GM19328 (cell line): ENCODE measurements at regions not wholly inside any gene's neighbourhood (a gene's known extent, or its start where the extent isn't known, plus 50 kb on each side); places are given as distances from the start of the nearest gene placed in this dataset.
"Not testable (repeated sequence)": the region's sequence is repeated elsewhere in the genome, so short reads cannot be mapped to it uniquely, and the experiment has no call there.

Source experiments
- ATAC-seq: cut with Tn5 transposase; IDR thresholded peaks from one replicate; pipeline ENCODE4 v1.9.1; 2021; ENCODE audit warnings: mild to moderate bottlenecking, moderate library complexity; ENCODE audit not compliant: unreplicated experiment

GRCh38 chr2:6103372-6103771 lies 411.2 kb downstream of the SOX11 start:
- no peak for ATAC-seq

GRCh38 chr2:6103949-6104348 lies 411.8 kb downstream of the SOX11 start:
- no peak for ATAC-seq

DNA sequence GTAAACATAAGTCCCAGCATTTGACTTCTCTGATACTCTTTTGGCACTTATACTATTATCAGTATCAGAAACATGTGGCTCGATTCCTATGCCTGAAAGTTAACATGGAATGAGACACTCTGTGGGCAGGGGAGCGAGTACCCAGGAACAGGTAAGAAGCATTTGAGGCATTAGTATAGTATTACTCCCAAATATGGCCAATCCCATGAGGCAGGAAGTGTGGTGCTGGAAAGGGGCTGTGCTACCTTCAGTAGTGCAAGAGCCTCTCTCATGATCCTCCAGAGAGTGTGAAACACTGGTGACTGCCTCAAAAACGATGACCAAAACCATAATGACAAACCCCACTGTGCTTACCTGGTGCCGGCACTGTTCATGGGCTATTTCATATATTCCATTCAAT lies 415.1 kb downstream of the SOX11 start:
- ATAC-seq: no peak

DNA sequence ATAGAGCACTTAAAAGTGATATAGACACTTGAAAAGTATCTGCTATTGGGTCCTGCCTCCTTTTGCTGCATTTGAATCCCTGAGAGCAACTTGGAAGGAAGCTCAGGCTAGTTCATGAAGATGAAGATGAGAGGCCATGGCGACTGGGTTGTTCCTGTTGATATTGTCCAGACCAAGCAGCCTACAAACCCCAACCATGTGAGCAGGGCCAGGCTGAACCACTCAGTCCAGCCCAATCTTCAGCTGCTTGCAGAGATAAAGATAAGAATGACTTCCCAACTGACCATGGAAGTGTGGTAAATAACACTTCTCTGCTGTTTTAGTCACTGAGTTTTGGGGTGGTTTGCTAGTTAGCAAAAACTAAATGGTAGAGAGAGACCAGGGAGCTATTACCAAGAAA lies 417.6 kb downstream of the SOX11 start:
- ATAC-seq: no peak

DNA sequence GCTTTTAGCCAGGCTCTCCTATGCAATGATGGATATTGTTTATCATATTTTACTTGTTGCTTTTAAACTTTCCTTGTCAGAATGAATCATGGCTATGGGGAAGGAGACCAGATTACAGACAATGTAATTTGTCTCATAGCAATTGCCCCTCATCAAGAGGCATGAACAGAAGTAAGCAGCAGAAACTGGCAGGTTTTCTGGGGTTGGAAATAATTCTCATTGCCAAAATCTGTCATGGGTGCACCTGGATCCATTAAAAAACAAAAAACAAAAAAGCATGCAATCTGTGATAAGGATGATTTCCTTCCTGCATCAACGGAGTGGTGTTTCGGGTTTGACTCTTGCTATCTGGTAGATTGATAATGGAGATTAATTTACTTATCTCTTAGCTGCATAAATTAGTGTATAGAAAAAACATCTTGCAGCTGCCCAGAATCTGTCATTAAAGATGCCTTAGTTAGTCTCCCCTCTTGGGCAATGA lies 419.6 kb downstream of the SOX11 start:
- no peak for ATAC-seq

GRCh38 chr2:6113786-6114185 lies 421.6 kb downstream of the SOX11 start:
- no peak for ATAC-seq

GRCh38 chr2:6127718-6128117 lies 435.5 kb downstream of the SOX11 start:
- ATAC-seq: no peak

- no peak for ATAC-seq
Measured at GRCh38 chr2:6139142-6139541, 447.0 kb downstream of the SOX11 start.

GRCh38 chr2:6139916-6140315 lies 447.7 kb downstream of the SOX11 start:
- ATAC-seq: no peak

DNA sequence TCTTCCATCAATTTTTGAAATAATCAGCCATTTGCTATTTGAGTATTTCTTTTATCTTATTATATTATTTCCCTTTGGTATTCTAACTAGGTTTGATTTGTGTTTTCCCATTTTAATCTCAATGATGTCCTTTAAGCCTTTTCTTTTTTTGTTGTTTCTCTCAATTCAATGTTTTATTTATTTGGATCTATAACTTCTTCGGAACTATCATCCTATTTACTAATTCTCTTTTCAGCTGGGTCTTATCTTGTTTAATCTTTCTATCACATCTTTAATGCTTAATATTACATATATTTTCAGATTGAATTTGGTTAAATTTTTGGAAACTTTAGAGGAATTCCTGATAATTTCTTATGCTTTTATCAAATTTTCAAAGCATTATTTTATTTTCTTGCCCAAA lies 448.3 kb downstream of the SOX11 start:
- ATAC-seq: no peak

DNA sequence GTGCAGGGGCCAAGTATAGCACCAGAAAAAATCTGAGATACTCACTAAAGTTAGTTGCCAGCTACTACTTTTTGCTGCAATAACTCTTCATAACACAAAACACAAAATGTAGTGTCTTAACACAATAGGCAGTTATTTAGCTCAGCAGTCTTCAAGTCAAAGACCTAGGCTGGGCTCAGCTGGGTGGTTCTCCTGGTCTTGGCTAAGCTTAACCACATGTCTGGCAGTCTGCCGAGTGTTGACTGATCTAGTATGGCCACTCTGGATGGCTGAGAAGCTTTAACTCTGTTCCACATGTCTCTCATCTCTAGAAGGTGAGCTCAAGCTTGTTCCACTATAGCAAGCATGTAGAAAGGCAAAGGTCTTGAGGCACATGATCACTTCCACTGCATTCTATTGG lies 451.6 kb downstream of the SOX11 start:
- no peak for ATAC-seq

DNA sequence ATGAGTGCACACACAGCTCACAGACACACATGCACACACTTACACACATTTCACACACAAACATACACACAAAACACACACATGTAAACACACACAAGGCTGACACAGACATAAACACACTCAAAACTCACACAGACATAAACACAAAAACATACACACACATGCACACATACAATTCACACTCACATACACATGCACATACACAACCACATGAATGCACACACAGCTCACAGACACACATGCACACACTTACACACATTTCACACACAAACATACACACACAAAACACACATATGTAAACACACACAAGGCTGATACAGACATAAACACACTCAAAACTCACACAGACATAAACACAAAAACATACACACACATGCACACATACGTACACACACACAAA lies 455.0 kb downstream of the SOX11 start:
- not testable (repeated sequence) for ATAC-seq

DNA sequence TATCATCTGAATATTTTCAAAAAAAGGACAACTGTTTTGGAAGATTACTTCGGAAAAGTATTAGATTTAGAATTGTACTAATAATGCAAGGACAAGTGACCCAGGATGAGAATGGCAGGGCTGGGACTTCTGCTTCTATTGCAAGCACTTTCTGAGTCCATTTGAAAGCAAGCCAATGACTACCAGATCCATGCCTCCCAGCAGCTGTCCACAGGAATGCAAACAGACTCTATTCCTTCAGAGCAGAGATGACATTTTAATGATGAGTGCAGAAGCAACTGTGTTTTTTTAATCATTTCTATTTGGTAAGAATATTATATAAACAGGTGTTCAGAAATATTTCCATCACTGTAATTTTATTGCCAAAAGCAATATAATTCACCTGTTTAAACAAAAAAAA lies 456.7 kb downstream of the SOX11 start:
- ATAC-seq: no peak

DNA sequence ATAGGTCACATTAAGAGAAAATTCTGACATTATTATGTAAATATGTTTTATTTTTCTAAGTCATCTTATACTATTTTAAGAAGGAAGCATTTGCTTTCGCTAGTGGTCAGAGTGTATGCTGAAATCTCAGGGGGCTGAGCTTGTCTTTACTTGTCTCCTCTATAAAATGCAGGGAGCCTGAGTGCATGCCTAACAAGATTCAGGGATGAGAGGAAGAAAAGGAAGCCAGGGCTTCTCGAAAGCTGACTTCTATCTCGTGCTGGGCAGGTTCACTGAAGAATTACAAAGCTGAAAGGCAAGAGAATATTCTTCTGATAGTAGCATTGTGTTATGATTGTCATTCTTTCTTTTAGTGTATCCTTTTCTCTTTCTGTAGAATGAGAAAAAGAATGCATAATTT lies 467.4 kb downstream of the SOX11 start:
- no peak for ATAC-seq

GRCh38 chr2:6163932-6164331 lies 471.7 kb downstream of the SOX11 start:
- no peak for ATAC-seq

DNA sequence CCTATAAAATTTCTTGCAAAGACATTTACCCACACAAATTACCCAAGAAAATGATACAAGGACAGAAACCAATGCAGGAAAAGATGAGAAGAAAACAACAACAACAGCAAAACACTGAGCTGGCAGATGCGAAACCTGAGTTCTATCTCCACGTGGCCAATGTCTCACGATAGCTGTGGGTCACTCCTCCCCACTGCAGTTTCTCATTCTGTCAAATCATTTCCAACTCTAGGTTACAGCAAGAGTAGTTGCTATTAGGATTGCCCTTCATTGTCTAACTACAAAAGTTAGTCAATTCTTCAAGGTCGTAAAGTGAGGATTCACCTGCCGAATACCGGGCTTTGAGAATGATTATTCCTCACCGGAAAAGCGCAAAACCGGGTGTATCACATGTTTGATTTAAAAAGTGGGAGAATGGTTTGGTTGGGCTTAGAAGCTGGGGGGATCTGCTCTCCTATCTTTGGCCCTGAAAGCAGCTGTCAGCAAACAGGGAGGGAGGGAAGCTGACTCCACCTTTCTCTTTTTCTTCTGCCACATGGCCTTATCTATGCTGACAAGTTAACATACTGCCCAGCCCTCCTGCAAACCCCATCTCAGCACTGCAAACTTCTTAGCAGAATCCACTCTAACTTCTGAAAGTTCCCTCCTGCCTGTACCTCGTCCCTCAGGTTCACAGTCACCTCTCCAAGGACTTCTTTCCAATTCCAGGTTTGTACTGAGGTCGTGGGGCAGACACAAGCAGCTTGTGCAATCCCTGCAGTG lies 473.0 kb downstream of the SOX11 start:
- no peak for ATAC-seq

DNA sequence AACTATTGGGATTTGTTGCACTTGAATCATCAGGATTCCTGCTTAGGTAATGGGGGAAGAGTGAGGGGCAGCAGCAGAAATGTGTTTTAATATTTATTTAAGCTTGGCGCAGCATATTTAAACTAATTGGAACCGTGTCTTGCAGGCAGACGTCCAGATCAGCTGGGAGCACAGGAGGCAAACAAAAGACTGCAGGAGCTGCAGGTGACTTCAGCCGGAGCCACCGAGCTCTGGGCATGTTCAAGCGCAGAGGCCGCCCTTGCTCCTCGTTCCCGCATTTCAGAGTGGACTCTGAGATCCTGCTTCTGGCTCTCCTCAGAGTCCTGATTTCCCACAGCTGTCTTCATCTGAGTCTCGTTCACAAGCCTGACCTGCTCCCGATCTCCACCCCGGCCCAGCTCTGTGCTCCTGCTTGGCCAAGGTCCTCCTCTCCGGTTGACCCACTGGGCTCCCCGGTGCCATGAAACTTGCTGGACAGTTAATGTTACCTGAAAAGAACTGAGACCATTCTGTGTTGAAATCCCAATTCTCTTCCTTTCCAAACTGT lies 475.5 kb downstream of the SOX11 start:
- ATAC-seq: no peak

DNA sequence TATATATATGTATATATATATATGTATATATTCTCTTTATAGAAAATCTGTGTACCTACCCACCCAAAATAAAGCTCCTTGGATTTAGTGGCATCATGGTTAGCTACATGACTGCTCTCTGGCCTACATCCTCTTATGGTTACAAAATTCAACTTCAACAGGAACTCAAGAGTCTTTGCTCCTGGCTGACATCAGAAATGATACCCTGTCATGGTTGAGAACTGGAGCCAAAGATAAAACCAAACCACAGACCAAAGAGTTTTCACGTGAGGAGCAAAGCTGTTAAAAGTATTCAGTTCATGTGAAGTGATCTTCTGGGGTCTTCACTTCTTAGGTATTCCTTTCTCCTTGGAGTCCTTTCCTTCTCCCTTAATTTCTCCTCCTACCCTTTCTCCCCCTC lies 476.3 kb downstream of the SOX11 start:
- no peak for ATAC-seq

DNA sequence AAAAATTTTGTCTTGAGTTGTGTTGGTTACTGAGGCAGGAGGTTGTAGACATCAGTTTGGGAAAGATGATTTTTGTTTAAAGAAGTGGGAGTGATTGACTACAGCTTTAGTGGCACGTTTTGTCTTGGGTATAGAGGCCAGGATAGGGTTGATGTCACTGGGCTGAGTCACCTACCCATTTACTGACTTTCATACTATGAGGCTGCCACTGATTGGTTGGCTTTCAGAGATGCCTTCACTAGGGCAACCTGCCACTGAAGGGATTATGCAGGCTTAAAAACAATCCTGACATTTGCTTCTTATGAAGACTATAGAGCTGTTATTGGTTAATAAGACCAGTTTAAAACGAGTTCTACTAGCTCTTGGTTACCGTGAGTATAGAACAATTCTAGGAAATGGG lies 479.1 kb downstream of the SOX11 start:
- no peak for ATAC-seq

DNA sequence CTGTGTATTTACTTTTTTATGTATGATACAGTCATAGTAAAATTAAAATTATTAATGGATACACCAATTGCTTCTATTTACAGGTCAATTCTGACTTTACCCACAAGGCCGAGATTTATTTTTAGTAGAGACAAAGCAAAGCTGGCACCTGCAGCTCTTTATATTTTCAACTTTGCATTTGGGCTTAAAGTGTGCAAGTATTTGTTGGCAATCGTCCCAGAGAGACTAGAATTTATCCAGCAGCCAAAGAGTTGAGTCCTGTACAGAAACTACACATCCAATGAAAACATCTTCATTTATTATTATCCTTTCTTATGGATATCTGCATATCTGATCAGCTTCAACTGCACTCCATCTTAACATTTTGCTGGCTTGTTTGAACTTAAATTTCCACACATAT lies 485.6 kb downstream of the SOX11 start:
- no peak for ATAC-seq

DNA sequence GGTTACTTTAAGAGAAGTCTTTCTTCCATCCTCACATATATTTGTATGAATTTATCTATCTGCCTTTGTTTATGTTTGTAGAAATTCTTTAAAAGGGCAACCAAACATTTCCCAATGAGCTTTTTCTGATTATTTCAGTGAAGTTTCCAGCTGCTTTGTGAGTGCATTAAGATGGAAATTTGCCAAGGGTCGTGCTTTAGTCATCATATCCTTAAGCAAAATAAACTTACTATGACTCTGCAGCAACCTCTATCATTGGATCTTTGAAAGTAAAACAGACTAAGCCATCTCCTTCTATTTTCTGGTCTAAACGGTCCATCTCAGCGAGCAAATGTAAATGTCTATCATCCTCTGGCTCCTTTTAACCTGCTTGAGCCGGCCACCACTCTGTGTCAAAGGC lies 489.3 kb downstream of the SOX11 start:
- ATAC-seq: no peak

DNA sequence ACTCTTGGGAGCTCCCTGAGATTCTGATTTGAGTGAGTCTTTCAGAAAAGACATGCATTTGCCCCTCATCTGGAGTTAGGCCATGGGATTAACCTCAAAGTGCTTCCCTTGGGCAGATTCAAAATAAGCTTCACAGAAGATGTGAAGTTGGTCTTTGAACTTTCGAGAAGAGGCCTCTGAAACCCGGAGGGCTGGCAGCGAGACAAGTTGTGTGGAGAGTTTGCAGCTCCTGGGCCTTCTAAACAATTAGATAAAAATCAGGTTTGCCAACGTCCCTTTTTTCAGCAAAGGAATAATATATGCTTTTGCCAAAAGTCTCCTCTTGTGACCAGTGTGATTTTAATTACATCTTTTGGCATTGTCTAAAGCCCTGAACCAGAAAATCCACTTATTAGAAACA lies 489.7 kb downstream of the SOX11 start:
- no peak for ATAC-seq

DNA sequence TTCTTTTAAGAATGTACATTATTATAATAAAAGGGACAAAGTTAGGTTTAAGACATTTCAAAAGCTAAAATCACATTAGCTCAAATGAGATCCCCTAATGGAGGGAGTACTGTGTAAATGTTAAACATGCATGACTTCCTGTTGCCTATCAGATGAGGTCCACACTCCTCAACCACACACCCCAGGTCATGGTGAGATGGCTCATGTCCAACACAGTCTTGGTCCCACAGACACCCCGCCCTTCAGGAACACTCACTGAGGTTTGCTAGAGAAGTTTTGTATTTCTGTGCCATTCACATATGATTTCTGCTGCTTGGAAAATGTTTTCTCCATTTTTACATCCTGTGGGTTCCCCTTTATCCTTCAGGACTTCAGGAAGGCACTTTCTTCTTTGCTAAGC lies 491.0 kb downstream of the SOX11 start:
- no peak for ATAC-seq
